ENCODE measurements at regions not wholly inside any gene's neighbourhood (a gene's known extent, or its start where the extent isn't known, plus 50 kb on each side); places are given as distances from the start of the nearest gene placed in this dataset.

GRCh38 chr18:47720741-47721140 is 209.7 kb downstream of the SMAD2 start:
- H3K36me3 Mint-ChIP-seq (ENCODE audit: low read depth), result no peaks in the 10 kb centered on the region; the same call in 1 of the 2 replicates
- no peak overlapping the region for H3K4me3 Mint-ChIP-seq
- no peak overlapping the region for H3K27ac Mint-ChIP-seq
- peaks cover 12% of the 10 kb centered on the region for H3K27me3 Mint-ChIP-seq (ENCODE audit: insufficient read depth)
- DNase-seq, result no peak
- peaks cover 7% of the 10 kb centered on the region; the same call in 1 of the 2 replicates for H3K9me3 Mint-ChIP-seq
- TF ChIP-seq CTCF (IDR thresholded peaks at IDR 0.05), result no peak
- H3K4me1 Mint-ChIP-seq (ENCODE audit: low read depth), result no peaks in the 10 kb centered on the region

DNA sequence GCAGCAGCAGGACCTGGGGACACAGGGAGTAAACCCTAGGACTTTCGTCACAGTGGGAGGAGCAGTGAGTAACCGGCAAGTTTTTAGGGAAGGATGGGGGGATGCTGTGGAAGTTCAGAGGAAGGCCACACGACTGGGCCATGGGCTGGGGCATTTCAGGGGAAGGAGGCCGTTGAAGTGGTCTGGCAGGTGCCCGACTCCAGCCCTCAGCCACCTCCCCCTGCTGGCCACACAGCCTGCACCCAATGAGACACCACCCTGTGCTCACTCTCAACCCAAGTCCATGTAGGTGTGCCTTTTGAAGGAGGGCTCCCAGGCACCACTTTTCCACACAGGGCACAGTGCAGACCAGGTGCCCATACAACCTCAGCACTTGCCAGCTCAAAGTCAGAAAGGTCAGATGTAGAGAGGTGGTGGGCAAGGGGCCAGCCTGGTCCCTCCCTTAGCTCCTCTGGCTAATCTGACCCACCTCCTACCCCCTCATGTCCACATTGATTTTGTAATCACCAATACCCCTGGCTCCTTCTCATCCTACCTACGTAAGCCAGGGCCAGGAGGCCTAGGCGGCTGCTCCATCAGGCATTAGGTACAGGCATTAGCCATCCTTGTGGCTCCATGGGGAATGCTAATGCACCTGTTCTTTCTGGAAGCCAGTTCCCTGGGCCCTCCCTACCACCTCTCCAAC is 211.2 kb downstream of the SMAD2 start:
- TF ChIP-seq CTCF (IDR thresholded peaks at IDR 0.05), result no peak
- Mint-ChIP-seq H3K27ac (no peak overlapping the region), H3K4me3 (no peak overlapping the region), H3K27me3 (ENCODE audit: insufficient read depth) (peaks cover 14% of the 10 kb centered on the region), H3K9me3 (peaks cover 14% of the 10 kb centered on the region; the same call in 1 of the 2 replicates), H3K4me1 (ENCODE audit: low read depth) (no peaks in the 10 kb centered on the region), H3K36me3 (ENCODE audit: low read depth) (no peaks in the 10 kb centered on the region; the same call in 1 of the 2 replicates)
- DNase-seq, result no peak

DNA sequence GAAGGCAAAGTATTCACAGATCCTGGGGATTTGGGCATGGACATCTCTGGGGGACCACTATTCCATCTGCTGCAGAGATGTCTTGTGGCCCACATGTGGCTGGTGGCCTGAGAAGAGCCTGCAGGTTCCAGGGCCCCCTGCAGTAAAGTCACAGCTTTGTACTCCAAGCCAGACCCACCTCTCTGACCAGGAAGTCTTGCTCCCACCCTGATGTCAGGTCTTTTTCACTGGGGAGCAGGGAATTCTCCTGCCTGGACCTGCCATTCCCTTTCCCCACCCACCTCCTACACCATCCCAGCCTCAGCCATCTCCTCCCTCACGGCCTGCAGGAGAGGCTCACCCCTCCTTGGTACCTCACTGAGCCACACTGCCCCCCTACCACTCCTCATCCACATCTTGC is 211.8 kb downstream of the SMAD2 start:
- H3K4me3 Mint-ChIP-seq, result no peak overlapping the region
- DNase-seq, result no peak
- no peak for TF ChIP-seq CTCF (IDR thresholded peaks at IDR 0.05)
- H3K27ac Mint-ChIP-seq, result no peak overlapping the region
- H3K4me1 Mint-ChIP-seq (ENCODE audit: low read depth), result no peaks in the 10 kb centered on the region
- H3K9me3 Mint-ChIP-seq, result peaks cover 11% of the 10 kb centered on the region; the same call in 1 of the 2 replicates
- H3K27me3 Mint-ChIP-seq (ENCODE audit: insufficient read depth), result peaks cover 12% of the 10 kb centered on the region
- no peaks in the 10 kb centered on the region; the same call in 1 of the 2 replicates for H3K36me3 Mint-ChIP-seq (ENCODE audit: low read depth)

DNA sequence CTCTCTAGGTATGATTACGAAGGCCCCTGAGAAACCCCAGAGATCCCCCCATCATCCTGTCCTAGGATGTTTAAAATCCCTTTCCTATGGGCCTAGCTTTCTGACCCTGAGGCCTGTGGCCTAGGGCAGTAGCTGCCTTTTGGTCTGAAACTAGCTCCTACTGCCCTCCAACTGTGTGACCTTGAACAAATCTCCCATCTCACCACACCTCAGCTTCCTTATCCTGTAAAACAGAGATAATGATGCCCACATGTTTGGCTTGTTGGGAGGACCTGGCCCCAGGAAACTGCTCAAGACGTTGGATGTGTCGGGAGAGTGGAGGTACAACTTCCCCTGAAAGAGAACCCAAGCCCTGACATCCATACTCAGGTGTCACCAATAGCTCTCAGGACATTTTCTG is 213.2 kb downstream of the SMAD2 start:
- H3K27me3 Mint-ChIP-seq (ENCODE audit: insufficient read depth), result peaks cover 11% of the 10 kb centered on the region
- DNase-seq, result no peak
- no peak overlapping the region for H3K27ac Mint-ChIP-seq
- H3K36me3 Mint-ChIP-seq (ENCODE audit: low read depth), result no peaks in the 10 kb centered on the region; the same call in 1 of the 2 replicates
- peaks cover 11% of the 10 kb centered on the region; the same call in 1 of the 2 replicates for H3K9me3 Mint-ChIP-seq
- H3K4me1 Mint-ChIP-seq (ENCODE audit: low read depth), result no peaks in the 10 kb centered on the region
- TF ChIP-seq CTCF (IDR thresholded peaks at IDR 0.05), result no peak
- no peak overlapping the region for H3K4me3 Mint-ChIP-seq

DNA sequence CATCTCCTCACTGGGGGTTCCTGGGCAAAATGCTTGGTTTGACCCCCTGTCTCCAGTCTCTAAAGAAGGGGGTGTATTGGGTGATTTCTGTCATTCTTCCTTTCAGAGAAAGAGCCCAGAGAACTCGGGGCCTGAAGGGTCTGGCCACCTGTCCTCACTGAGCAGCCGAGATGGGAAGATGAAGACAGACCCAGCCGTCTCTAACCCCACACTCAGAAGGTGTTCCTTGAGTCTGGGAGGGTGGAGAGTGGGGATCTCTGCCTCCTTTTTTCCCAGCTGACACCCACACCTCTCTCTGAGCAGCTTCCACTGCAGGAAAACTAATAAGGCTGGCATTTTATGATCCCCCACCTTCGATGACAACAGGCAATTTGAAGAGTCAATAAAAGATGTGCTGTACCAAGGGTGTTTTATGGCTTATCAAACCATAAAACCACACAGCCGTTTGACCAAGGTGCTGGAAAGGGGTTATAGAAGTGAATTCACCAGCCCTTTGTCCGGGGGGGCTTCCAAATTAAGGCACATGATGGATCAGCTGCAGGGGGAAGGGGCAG is 213.8 kb downstream of the SMAD2 start:
- TF ChIP-seq CTCF (IDR thresholded peaks at IDR 0.05), result no peak
- Mint-ChIP-seq H3K4me1 (ENCODE audit: low read depth) (no peaks in the 10 kb centered on the region), H3K9me3 (peaks cover 15% of the 10 kb centered on the region; the same call in 1 of the 2 replicates), H3K4me3 (no peak overlapping the region), H3K27ac (no peak overlapping the region), H3K36me3 (ENCODE audit: low read depth) (no peaks in the 10 kb centered on the region; the same call in 1 of the 2 replicates), H3K27me3 (ENCODE audit: insufficient read depth) (peaks cover 10% of the 10 kb centered on the region)
- DNase-seq, result no peak

Measured in HFFc6 (cell line).